HL-60 (cell line): ENCODE measurements at regions not wholly inside any gene's neighbourhood (a gene's known extent, or its start where the extent isn't known, plus 50 kb on each side); places are given as distances from the start of the nearest gene placed in this dataset.

Experiments used
- DNase-seq, 2 experiments: peaks; one replicate each; pipeline ENCODE4 v3.0.0-alpha.2; 2010 to 2020; ENCODE audit warnings: low read depth in 1 of 2, low spot score in 1 of 2
- H3K27ac ChIP-seq: fragments of 250-450 bp; sonication (Bioruptor Pico); replicated peaks from 2 replicates; pipeline ENCODE4 v1.5.1; 2020; ENCODE audit warnings: mild to moderate bottlenecking, moderate library complexity
- H3K27me3 ChIP-seq: fragments of 250-450 bp; sonication (Bioruptor Pico); 2 replicates; pipeline ENCODE4 v1.5.1; 2021; ENCODE audit warnings: mild to moderate bottlenecking, moderate library complexity; ENCODE audit not compliant: insufficient read depth, poor library complexity, severe bottlenecking
- H3K4me3 ChIP-seq: replicated peaks from 2 replicates; pipeline ENCODE4 v1.5.1; 2011; ENCODE audit warnings: mild to moderate bottlenecking, control low read depth, low read length; ENCODE audit not compliant: insufficient read depth
- CTCF ChIP-seq: IDR thresholded peaks from one replicate; pipeline ENCODE4 v1.5.1; 2011; ENCODE audit warnings: low read length, control low read depth, inconsistent platforms; ENCODE audit not compliant: insufficient read depth
- GABPA ChIP-seq: IDR thresholded peaks from 2 replicates; pipeline ENCODE4 v1.6.1; 2012; ENCODE audit warnings: low read depth
- POLR2AphosphoS5 ChIP-seq: IDR thresholded peaks from 2 replicates; pipeline ENCODE4 v1.6.1; 2012; ENCODE audit warnings: low read depth
- REST ChIP-seq: IDR thresholded peaks from 2 replicates; pipeline ENCODE4 v1.6.1; 2012; ENCODE audit warnings: low read depth; ENCODE audit not compliant: insufficient replicate concordance
- SPI1 ChIP-seq: IDR thresholded peaks from 2 replicates; pipeline ENCODE4 v1.6.1; 2012; ENCODE audit warnings: low read depth, mild to moderate bottlenecking, borderline replicate concordance

- Histone ChIP-seq H3K27me3 (no peaks in the 10 kb centered on the region), H3K4me3 (no peak overlapping the region), H3K27ac (no peak overlapping the region)
- no peak for DNase-seq
- TF ChIP-seq POLR2AphosphoS5 (no peak), SPI1 (no peak), REST (no peak), CTCF (no peak), GABPA (no peak)
Measured at GRCh38 chr5:65075623-65076250, 307.0 kb downstream of the CWC27 start.

GRCh38 chr5:65076251-65076869 lies 307.6 kb downstream of the CWC27 start:
- H3K27me3 ChIP-seq = no peaks in the 10 kb centered on the region
- DNase-seq = peak in 1 of 2 experiments; percentile 26
- H3K4me3 ChIP-seq = no peak overlapping the region
- TF ChIP-seq GABPA (no peak), CTCF (no peak), POLR2AphosphoS5 (no peak), SPI1 (no peak), REST (no peak)
- no peak overlapping the region for H3K27ac ChIP-seq

GRCh38 chr5:65077653-65078052 lies 308.9 kb downstream of the CWC27 start:
- no peak for TF ChIP-seq CTCF
- no peak for TF ChIP-seq POLR2AphosphoS5
- TF ChIP-seq GABPA = no peak
- no peak for TF ChIP-seq SPI1
- TF ChIP-seq REST = no peak
- DNase-seq = no peak
- Histone ChIP-seq H3K27ac (no peak overlapping the region), H3K4me3 (no peak overlapping the region), H3K27me3 (no peaks in the 10 kb centered on the region)
